AG09319 (cell line): ENCODE measurements at regions not wholly inside any gene's neighbourhood (a gene's known extent, or its start where the extent isn't known, plus 50 kb on each side); places are given as distances from the start of the nearest gene placed in this dataset.

Experiments
- DNase-seq: peaks from one replicate; pipeline ENCODE4 v3.0.0-alpha.2; 2010; ENCODE audit warnings: low read depth; ENCODE audit errors: extremely low read depth
- CTCF ChIP-seq: IDR thresholded peaks from 2 replicates; pipeline ENCODE4 v1.5.1; 2011; ENCODE audit warnings: low read depth, mild to moderate bottlenecking, inconsistent platforms, low read length, moderate library complexity

GRCh38 chrX:102018208-102018607 is 86.4 kb upstream of the ZMAT1 start:
- DNase-seq: no peak
- no peak for TF ChIP-seq CTCF

GRCh38 chrX:102008901-102009300 is 77.1 kb upstream of the ZMAT1 start:
- no peak for TF ChIP-seq CTCF
- DNase-seq: no peak

GRCh38 chrX:101999644-102000539 is 68.1 kb upstream of the ZMAT1 start:
- DNase-seq: no peak
- no peak for TF ChIP-seq CTCF

- TF ChIP-seq CTCF: no peak
- no peak for DNase-seq
Measured at GRCh38 chrX:101993335-101993734, 61.5 kb upstream of the ZMAT1 start.

GRCh38 chrX:101986586-101986985 is 54.8 kb upstream of the ZMAT1 start:
- DNase-seq: no peak
- no peak for TF ChIP-seq CTCF
